SU-DHL-6 (cell line): ENCODE measurements at regions not wholly inside any gene's neighbourhood (a gene's known extent, or its start where the extent isn't known, plus 50 kb on each side); places are given as distances from the start of the nearest gene placed in this dataset.

Source experiments
- H2AFZ ChIP-seq: fragments of 200-600 bp; sonication (generic); 2 replicates; pipeline ENCODE4 v1.6.1; 2014; ENCODE audit warnings: low read depth, mild to moderate bottlenecking, moderate library complexity, mixed read lengths, antibody characterized with exemption, low read length; ENCODE audit not compliant: severe bottlenecking
- H3F3A ChIP-seq: fragments of 200-600 bp; shearing (Covaris generic); 2 replicates; pipeline ENCODE4 v1.6.0; 2016; ENCODE audit warnings: antibody characterized with exemption, mild to moderate bottlenecking; ENCODE audit not compliant: insufficient read depth
- H3K27ac ChIP-seq: fragments of 200-600 bp; sonication (generic); 2 replicates; pipeline ENCODE4 v1.5.1; 2016; ENCODE audit warnings: low read depth, mild to moderate bottlenecking, low read length, moderate library complexity, mixed read lengths
- H3K27me3 ChIP-seq: fragments of 200-600 bp; sonication (generic), shearing (Covaris generic); 2 replicates; pipeline ENCODE4 v1.6.0; 2014; ENCODE audit warnings: mild to moderate bottlenecking, low read length
- H3K36me3 ChIP-seq: fragments of 200-600 bp; sonication (generic); 2 replicates; pipeline ENCODE4 v1.6.1; 2014; ENCODE audit warnings: mild to moderate bottlenecking, low read length, mixed read lengths
- H3K4me2 ChIP-seq: fragments of 300-600, 200-600 bp; shearing (Covaris generic), sonication (generic); 2 replicates; pipeline ENCODE4 v1.6.0; 2014; ENCODE audit warnings: low read length, low read depth, mild to moderate bottlenecking; ENCODE audit not compliant: poor library complexity, severe bottlenecking
- H3K4me3 ChIP-seq: fragments of 200-600 bp; sonication (generic); 2 replicates; pipeline ENCODE4 v1.5.1; 2014; ENCODE audit warnings: antibody characterized with exemption, low read length, mild to moderate bottlenecking, mixed read lengths; ENCODE audit not compliant: insufficient read depth, poor library complexity, severe bottlenecking
- H3K79me2 ChIP-seq: fragments of 200-600 bp; sonication (generic); 2 replicates; pipeline ENCODE4 v1.6.1; 2014; ENCODE audit warnings: mild to moderate bottlenecking, low read length, moderate library complexity; ENCODE audit not compliant: insufficient read depth
- H3K9ac ChIP-seq: fragments of 200-600 bp; sonication (generic); 2 replicates; pipeline ENCODE4 v1.7.0; 2014; ENCODE audit warnings: mild to moderate bottlenecking, low read length
- H3K9me2 ChIP-seq: fragments of 200-600 bp; sonication (generic); replicated peaks from 2 replicates; pipeline ENCODE4 v1.6.1; 2014; ENCODE audit warnings: low read length; ENCODE audit not compliant: insufficient read depth
- H3K9me3 ChIP-seq: fragments of 200-600 bp; sonication (generic); 2 replicates; pipeline ENCODE4 v1.6.1; 2014; ENCODE audit warnings: low read length, mixed read lengths; ENCODE audit not compliant: insufficient read depth
- H4K20me1 ChIP-seq: fragments of 200-600 bp; sonication (generic); 2 replicates; pipeline ENCODE4 v1.6.1; 2014; ENCODE audit warnings: low read depth, mild to moderate bottlenecking, antibody characterized with exemption, low read length, moderate library complexity, mixed read lengths
- CTCF ChIP-seq: fragments of 200-600 bp; sonication (generic); IDR thresholded peaks from one replicate; pipeline ENCODE4 v1.5.1; 2017; ENCODE audit warnings: antibody characterized with exemption, mild to moderate bottlenecking, low read length, moderate library complexity; ENCODE audit not compliant: insufficient read depth, poor library complexity, severe bottlenecking
- EZH2phosphoT487 ChIP-seq: fragments of 200-600 bp; sonication (generic), shearing (Covaris generic); conservative IDR thresholded peaks from 2 replicates; pipeline ENCODE4 v1.6.1; 2018; ENCODE audit warnings: mild to moderate bottlenecking, antibody characterized with exemption, low read length, moderate library complexity, mixed read lengths

GRCh38 chr9:105026451-105026850 is 98.5 kb upstream of the ABCA1 start:
- H3K9me2 ChIP-seq, result no peaks in the 10 kb centered on the region
- H3K4me3 ChIP-seq, result no peak overlapping the region
- no peaks in the 10 kb centered on the region for H3K9me3 ChIP-seq
- H3K36me3 ChIP-seq, result no peaks in the 10 kb centered on the region
- H4K20me1 ChIP-seq, result no peaks in the 10 kb centered on the region
- H3K27ac ChIP-seq, result no peak overlapping the region
- H3K27me3 ChIP-seq, result no peaks in the 10 kb centered on the region
- no peak for TF ChIP-seq CTCF
- TF ChIP-seq EZH2phosphoT487, result no peak
- H3K4me2 ChIP-seq, result no peak overlapping the region
- H3K9ac ChIP-seq, result no peak overlapping the region
- no peaks in the 10 kb centered on the region for H3F3A ChIP-seq
- no peaks in the 10 kb centered on the region for H3K79me2 ChIP-seq
- no peak overlapping the region for H2AFZ ChIP-seq

GRCh38 chr9:105027084-105027483 is 99.1 kb upstream of the ABCA1 start:
- no peaks in the 10 kb centered on the region for H3K9me2 ChIP-seq
- no peak overlapping the region for H3K4me3 ChIP-seq
- no peaks in the 10 kb centered on the region for H3F3A ChIP-seq
- no peak overlapping the region for H3K27ac ChIP-seq
- H3K4me2 ChIP-seq, result no peak overlapping the region
- H4K20me1 ChIP-seq, result no peaks in the 10 kb centered on the region
- H3K79me2 ChIP-seq, result no peaks in the 10 kb centered on the region
- H2AFZ ChIP-seq, result no peak overlapping the region
- no peak for TF ChIP-seq EZH2phosphoT487
- TF ChIP-seq CTCF, result no peak
- no peak overlapping the region for H3K9ac ChIP-seq
- H3K27me3 ChIP-seq, result no peaks in the 10 kb centered on the region
- H3K36me3 ChIP-seq, result no peaks in the 10 kb centered on the region
- H3K9me3 ChIP-seq, result no peaks in the 10 kb centered on the region

GRCh38 chr9:105030285-105030684 is 102.3 kb upstream of the ABCA1 start:
- Histone ChIP-seq H3K79me2 (no peaks in the 10 kb centered on the region), H3K27ac (no peak overlapping the region), H3F3A (no peaks in the 10 kb centered on the region), H3K9me3 (0 out of 2 replicates have a peak, but pooled peaks cover 6% of the 10 kb centered on the region), H3K9me2 (no peaks in the 10 kb centered on the region), H3K4me2 (no peak overlapping the region), H3K27me3 (no peaks in the 10 kb centered on the region), H3K36me3 (no peaks in the 10 kb centered on the region), H3K9ac (no peak overlapping the region), H2AFZ (no peak overlapping the region), H3K4me3 (no peak overlapping the region), H4K20me1 (no peaks in the 10 kb centered on the region)
- TF ChIP-seq EZH2phosphoT487 (no peak), CTCF (no peak)
